PC-9 (cell line): ENCODE measurements at regions not wholly inside any gene's neighbourhood (a gene's known extent, or its start where the extent isn't known, plus 50 kb on each side); places are given as distances from the start of the nearest gene placed in this dataset.

Source experiments
- BruUV-seq: library from RNA; stranded (reverse); fragments of 400-500 nt; replicated peaks from 2 replicates; lab custom pipeline; 2021; lab: Mats Ljungman, UMichigan
- CTCF ChIA-PET: fragments of 300-600 bp; sonication (Branson Sonifier 250); formaldehyde crosslinking; loops from one replicate; lab custom pipeline; 2022; ENCODE audit warnings: antibody characterized with exemption; lab: Charles Lee
- POLR2A ChIA-PET: fragments of 300-600 bp; sonication (Branson Sonifier 250); formaldehyde crosslinking; loops from one replicate; lab custom pipeline; 2022; ENCODE audit warnings: antibody characterized with exemption; ENCODE audit not compliant: unreplicated experiment; lab: Charles Lee
- DNase-seq, 2 experiments: peaks; one replicate each; pipeline versions ENCODE4 v3.0.0 to v3.0.0-alpha.2; 2015 to 2022; ENCODE audit warnings: mixed read lengths in 1 of 2
- H2AFZ ChIP-seq: fragments of 200-600 bp; sonication (generic); 2 replicates; pipeline ENCODE4 v1.8.1; 2017; ENCODE audit warnings: antibody characterized with exemption
- H3F3A ChIP-seq: fragments of 200-600 bp; sonication (generic); 2 replicates; pipeline ENCODE4 v1.8.1; 2017; ENCODE audit warnings: antibody characterized with exemption, mild to moderate bottlenecking, low read depth; ENCODE audit not compliant: insufficient read depth
- H3K27ac ChIP-seq: fragments of 200-600 bp; sonication (generic); 2 replicates; pipeline ENCODE4 v1.6.1; 2016; ENCODE audit warnings: mixed run types
- H3K27me3 ChIP-seq: fragments of 200-600 bp; sonication (generic); 2 replicates; pipeline ENCODE4 v1.6.1; 2016; ENCODE audit warnings: low read depth, mixed run types; ENCODE audit not compliant: insufficient read depth
- H3K36me3 ChIP-seq: fragments of 200-600 bp; sonication (generic); 2 replicates; pipeline ENCODE4 v1.6.1; 2016; ENCODE audit warnings: low read depth, mixed run types
- H3K4me1 ChIP-seq: fragments of 200-600 bp; sonication (generic); replicated peaks from 2 replicates; pipeline ENCODE4 v1.6.1; 2016; ENCODE audit warnings: mixed run types; ENCODE audit not compliant: insufficient read depth
- H3K4me2 ChIP-seq: fragments of 200-600 bp; sonication (generic); 2 replicates; pipeline ENCODE4 v1.6.1; 2017; ENCODE audit warnings: mixed run types
- H3K4me3 ChIP-seq: fragments of 200-600 bp; sonication (generic); 2 replicates; pipeline ENCODE4 v1.6.1; 2016; ENCODE audit warnings: mixed run types
- H3K79me2 ChIP-seq: fragments of 200-600 bp; sonication (generic); 2 replicates; pipeline ENCODE4 v1.6.1; 2017; ENCODE audit warnings: low read depth, mixed run types
- H3K9me2 ChIP-seq: fragments of 200-600 bp; sonication (generic); 2 replicates; pipeline ENCODE4 v1.8.1; 2017; ENCODE audit warnings: mild to moderate bottlenecking; ENCODE audit not compliant: insufficient read depth
- H3K9me3 ChIP-seq: fragments of 200-600 bp; sonication (generic); 2 replicates; pipeline ENCODE4 v1.8.1; 2016; ENCODE audit warnings: low read depth; ENCODE audit not compliant: insufficient read depth
- H4K20me1 ChIP-seq: fragments of 200-600 bp; sonication (generic); 2 replicates; pipeline ENCODE4 v1.8.1; 2017; ENCODE audit not compliant: insufficient read depth
- EZH2 ChIP-seq: fragments of 200-600 bp; sonication (generic); IDR thresholded peaks from 2 replicates; pipeline ENCODE4 v1.8.0; 2017; ENCODE audit warnings: antibody characterized with exemption, low read depth
- intact Hi-C: fragments of 100-400 bp; cut with micrococcal nuclease; formaldehyde crosslinking; loops from one replicate; pipeline ENCODE4 v1.10.0; 2022; ENCODE audit not compliant: unreplicated experiment
- TF ChIP-seq, protein P1 (sequence below): fragments of 200-600 bp; sonication (generic); conservative IDR thresholded peaks from 2 replicates; pipeline ENCODE4 v1.6.1; 2017; ENCODE audit warnings: mixed run types, antibody characterized with exemption, mild to moderate bottlenecking, moderate library complexity

DNA sequence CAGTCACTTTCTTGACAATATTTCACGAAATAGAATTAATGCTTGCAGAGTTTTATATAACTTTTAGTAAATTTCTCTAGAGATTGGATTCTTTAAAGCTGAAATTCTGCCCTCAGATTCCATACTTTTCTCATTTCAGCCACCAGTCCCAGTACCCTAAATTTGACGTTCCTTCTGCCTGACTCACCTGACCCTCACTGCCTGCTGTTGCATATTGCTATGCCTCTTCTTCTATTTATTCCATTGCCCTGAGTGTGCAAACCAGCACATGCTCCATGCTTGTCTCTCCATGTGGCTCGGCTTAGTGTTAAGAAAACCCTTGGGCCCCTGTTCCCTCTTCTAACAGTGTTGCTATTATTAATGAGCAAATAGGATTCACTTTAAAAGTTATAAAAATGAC is 533.3 kb downstream of the LRFN5 start:
- no peak overlapping the region for H3K27ac ChIP-seq
- H4K20me1 ChIP-seq, result no peaks in the 10 kb centered on the region
- H2AFZ ChIP-seq, result no peak overlapping the region
- H3K9me3 ChIP-seq, result no peaks in the 10 kb centered on the region
- intact Hi-C loops, result no loop called here
- no peaks in the 10 kb centered on the region for H3F3A ChIP-seq
- no TSS peak for BruUV-seq
- TF ChIP-seq, protein P1, sequence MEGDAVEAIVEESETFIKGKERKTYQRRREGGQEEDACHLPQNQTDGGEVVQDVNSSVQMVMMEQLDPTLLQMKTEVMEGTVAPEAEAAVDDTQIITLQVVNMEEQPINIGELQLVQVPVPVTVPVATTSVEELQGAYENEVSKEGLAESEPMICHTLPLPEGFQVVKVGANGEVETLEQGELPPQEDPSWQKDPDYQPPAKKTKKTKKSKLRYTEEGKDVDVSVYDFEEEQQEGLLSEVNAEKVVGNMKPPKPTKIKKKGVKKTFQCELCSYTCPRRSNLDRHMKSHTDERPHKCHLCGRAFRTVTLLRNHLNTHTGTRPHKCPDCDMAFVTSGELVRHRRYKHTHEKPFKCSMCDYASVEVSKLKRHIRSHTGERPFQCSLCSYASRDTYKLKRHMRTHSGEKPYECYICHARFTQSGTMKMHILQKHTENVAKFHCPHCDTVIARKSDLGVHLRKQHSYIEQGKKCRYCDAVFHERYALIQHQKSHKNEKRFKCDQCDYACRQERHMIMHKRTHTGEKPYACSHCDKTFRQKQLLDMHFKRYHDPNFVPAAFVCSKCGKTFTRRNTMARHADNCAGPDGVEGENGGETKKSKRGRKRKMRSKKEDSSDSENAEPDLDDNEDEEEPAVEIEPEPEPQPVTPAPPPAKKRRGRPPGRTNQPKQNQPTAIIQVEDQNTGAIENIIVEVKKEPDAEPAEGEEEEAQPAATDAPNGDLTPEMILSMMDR, result no peak
- no peak for TF ChIP-seq EZH2
- H3K27me3 ChIP-seq, result no peaks in the 10 kb centered on the region
- DNase-seq, result no peak
- ChIA-PET CTCF (no interaction called here), POLR2A (no interaction called here)
- no peaks in the 10 kb centered on the region for H3K4me1 ChIP-seq
- H3K4me3 ChIP-seq, result no peak overlapping the region
- H3K4me2 ChIP-seq, result no peak overlapping the region
- H3K9me2 ChIP-seq, result no peaks in the 10 kb centered on the region
- no peaks in the 10 kb centered on the region for H3K36me3 ChIP-seq
- H3K79me2 ChIP-seq, result no peaks in the 10 kb centered on the region

DNA sequence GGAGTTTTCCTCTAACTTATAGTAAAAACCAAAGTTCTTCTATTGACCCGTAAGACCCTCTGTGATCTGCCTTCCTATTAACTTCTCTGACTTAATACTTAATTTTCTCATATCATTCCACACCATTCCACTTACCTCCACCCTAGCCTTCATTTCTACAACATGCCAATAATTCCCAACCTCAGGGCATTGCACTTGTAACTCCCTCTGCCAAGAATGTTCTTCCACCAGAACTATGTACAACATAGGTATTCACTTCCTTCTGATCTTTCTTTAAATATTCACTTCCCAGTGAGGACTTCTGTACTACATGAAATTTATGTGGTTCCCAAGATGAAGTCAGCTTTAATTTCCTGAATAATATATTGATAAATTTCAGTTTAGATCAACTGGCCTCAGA is 531.7 kb downstream of the LRFN5 start:
- TF ChIP-seq EZH2, result no peak
- TF ChIP-seq, protein P1, result no peak
- no peaks in the 10 kb centered on the region for H3F3A ChIP-seq
- no peak overlapping the region for H2AFZ ChIP-seq
- H3K27me3 ChIP-seq, result no peaks in the 10 kb centered on the region
- no peaks in the 10 kb centered on the region for H3K9me2 ChIP-seq
- no peaks in the 10 kb centered on the region for H3K79me2 ChIP-seq
- no peak overlapping the region for H3K4me2 ChIP-seq
- no peaks in the 10 kb centered on the region for H4K20me1 ChIP-seq
- H3K9me3 ChIP-seq, result no peaks in the 10 kb centered on the region
- no peak for DNase-seq
- H3K36me3 ChIP-seq, result no peaks in the 10 kb centered on the region
- ChIA-PET CTCF (no interaction called here), POLR2A (no interaction called here)
- intact Hi-C loops, result no loop called here
- H3K27ac ChIP-seq, result no peak overlapping the region
- H3K4me1 ChIP-seq, result no peaks in the 10 kb centered on the region
- H3K4me3 ChIP-seq, result no peak overlapping the region
- BruUV-seq, result no TSS peak

DNA sequence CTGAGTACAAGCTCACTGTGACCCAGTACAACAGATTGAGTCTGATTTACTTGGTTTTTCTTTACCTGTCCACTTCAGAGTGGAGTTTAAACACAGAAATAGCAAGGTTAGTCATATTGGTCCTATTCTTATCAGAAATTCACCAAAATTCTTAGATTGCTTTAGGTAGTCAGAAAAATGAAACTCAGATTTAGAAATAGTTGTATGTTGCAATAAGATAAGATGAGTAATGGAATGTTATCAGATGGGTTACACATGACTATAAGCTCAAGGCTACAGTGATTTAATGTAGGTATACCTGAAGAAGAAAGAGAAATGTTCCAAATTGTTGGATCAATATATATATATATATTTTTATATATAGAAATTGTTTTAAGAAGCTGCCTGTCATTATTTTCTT is 524.1 kb downstream of the LRFN5 start:
- no peak overlapping the region for H3K4me2 ChIP-seq
- intact Hi-C loops, result no loop called here
- ChIA-PET POLR2A (no interaction called here), CTCF (no interaction called here)
- no peak overlapping the region for H2AFZ ChIP-seq
- no peak overlapping the region for H3K27ac ChIP-seq
- H3K9me2 ChIP-seq, result no peaks in the 10 kb centered on the region
- H3K79me2 ChIP-seq, result no peaks in the 10 kb centered on the region
- H3K36me3 ChIP-seq, result no peaks in the 10 kb centered on the region
- DNase-seq, result no peak
- H3F3A ChIP-seq, result no peaks in the 10 kb centered on the region
- no peaks in the 10 kb centered on the region for H3K9me3 ChIP-seq
- no TSS peak for BruUV-seq
- H3K4me1 ChIP-seq, result no peaks in the 10 kb centered on the region
- H3K4me3 ChIP-seq, result no peak overlapping the region
- H4K20me1 ChIP-seq, result no peaks in the 10 kb centered on the region
- no peaks in the 10 kb centered on the region for H3K27me3 ChIP-seq
- TF ChIP-seq EZH2, result no peak
- TF ChIP-seq, protein P1, result no peak
